H9 (cell line): ENCODE measurements at regions not wholly inside any gene's neighbourhood (a gene's known extent, or its start where the extent isn't known, plus 50 kb on each side); places are given as distances from the start of the nearest gene placed in this dataset.

ENCODE experiments used
- DNase-seq: peaks from one replicate; pipeline ENCODE4 v3.0.0-alpha.2; 2017
- H2AFZ ChIP-seq: one replicate; pipeline ENCODE4 v1.6.1; 2013; ENCODE audit warnings: mild to moderate bottlenecking, low read length, control low read depth, moderate library complexity
- H2AK5ac ChIP-seq: 2 replicates; pipeline ENCODE4 v1.6.1; 2013; ENCODE audit warnings: low read length, control low read depth, mixed read lengths; ENCODE audit not compliant: insufficient read length
- H2BK120ac ChIP-seq: one replicate; pipeline ENCODE4 v1.6.1; 2013; ENCODE audit warnings: low read depth, mild to moderate bottlenecking, low read length, control low read depth, inconsistent platforms; ENCODE audit not compliant: poor library complexity, severe bottlenecking
- H2BK12ac ChIP-seq: 2 replicates; pipeline ENCODE4 v1.6.1; 2013; ENCODE audit warnings: low read length, control low read depth, mixed read lengths, low read depth; ENCODE audit not compliant: insufficient read length
- H2BK15ac ChIP-seq: 2 replicates; pipeline ENCODE4 v1.6.1; 2013; ENCODE audit warnings: low read depth, low read length, control low read depth
- H2BK20ac ChIP-seq: one replicate; pipeline ENCODE4 v1.6.1; 2013; ENCODE audit warnings: low read depth, mild to moderate bottlenecking, low read length, control low read depth, inconsistent platforms; ENCODE audit not compliant: poor library complexity, severe bottlenecking
- H2BK5ac ChIP-seq: 2 replicates; pipeline ENCODE4 v1.6.1; 2013; ENCODE audit warnings: low read length, control low read depth, mixed read lengths; ENCODE audit not compliant: insufficient read length
- H3K14ac ChIP-seq: 2 replicates; pipeline ENCODE4 v1.6.1; 2013; ENCODE audit warnings: low read length, control low read depth; ENCODE audit not compliant: insufficient read depth
- H3K18ac ChIP-seq: 2 replicates; pipeline ENCODE4 v1.6.1; 2013; ENCODE audit warnings: low read depth, mild to moderate bottlenecking, mixed read lengths, low read length, control low read depth; ENCODE audit not compliant: insufficient read length
- H3K23ac ChIP-seq: 2 replicates; pipeline ENCODE4 v1.6.1; 2013; ENCODE audit warnings: low read length, control low read depth, mixed read lengths, low read depth; ENCODE audit not compliant: insufficient read length
- H3K23me2 ChIP-seq: 2 replicates; pipeline ENCODE4 v1.6.1; 2013; ENCODE audit warnings: low read depth, mild to moderate bottlenecking, mixed read lengths, low read length, control low read depth; ENCODE audit not compliant: insufficient read length, poor library complexity, severe bottlenecking
- H3K27ac ChIP-seq: 2 replicates; pipeline ENCODE4 v1.5.1; 2013; ENCODE audit warnings: low read length, control low read depth, mixed read lengths, low read depth; ENCODE audit not compliant: insufficient read length
- H3K27me3 ChIP-seq: 2 replicates; pipeline ENCODE4 v1.6.1; 2013; ENCODE audit warnings: low read length, control low read depth, inconsistent platforms; ENCODE audit not compliant: insufficient read depth
- H3K4ac ChIP-seq: 2 replicates; pipeline ENCODE4 v1.6.1; 2013; ENCODE audit warnings: low read depth, mild to moderate bottlenecking, control low read depth, inconsistent platforms, low read length, moderate library complexity
- H3K4me1 ChIP-seq: 2 replicates; pipeline ENCODE4 v1.6.1; 2013; ENCODE audit warnings: low read length, control low read depth, inconsistent platforms; ENCODE audit not compliant: insufficient read depth
- H3K4me2 ChIP-seq: 2 replicates; pipeline ENCODE4 v1.6.1; 2013; ENCODE audit warnings: low read length, control low read depth, mixed read lengths; ENCODE audit not compliant: insufficient read length, insufficient read depth
- H3K56ac ChIP-seq: 2 replicates; pipeline ENCODE4 v1.6.1; 2013; ENCODE audit warnings: low read depth, mild to moderate bottlenecking, mixed read lengths, low read length, control low read depth; ENCODE audit not compliant: insufficient read length
- H3K79me1 ChIP-seq: 2 replicates; pipeline ENCODE4 v1.6.1; 2013; ENCODE audit warnings: low read depth, mild to moderate bottlenecking, moderate library complexity, low read length, control low read depth, inconsistent platforms; ENCODE audit not compliant: insufficient read depth, poor library complexity, severe bottlenecking
- H3K79me2 ChIP-seq: 2 replicates; pipeline ENCODE4 v1.6.1; 2013; ENCODE audit warnings: low read length, control low read depth, inconsistent platforms; ENCODE audit not compliant: insufficient read depth
- H3K9ac ChIP-seq: 2 replicates; pipeline ENCODE4 v1.6.1; 2013; ENCODE audit warnings: low read length, control low read depth, mixed read lengths; ENCODE audit not compliant: insufficient read length; ENCODE audit errors: extremely low read depth
- H3K9me3 ChIP-seq: one replicate; pipeline ENCODE4 v1.6.1; 2013; ENCODE audit warnings: low read depth, low read length, inconsistent platforms; ENCODE audit not compliant: control insufficient read depth
- H3T11ph ChIP-seq: one replicate; pipeline ENCODE4 v1.6.1; 2013; ENCODE audit warnings: mild to moderate bottlenecking, low read length, control low read depth, inconsistent platforms
- H4K20me1 ChIP-seq: one replicate; pipeline ENCODE4 v1.6.1; 2013; ENCODE audit not compliant: control insufficient read depth, insufficient read length, insufficient read depth
- H4K5ac ChIP-seq: 2 replicates; pipeline ENCODE4 v1.6.1; 2013; ENCODE audit warnings: low read depth, mild to moderate bottlenecking, mixed read lengths, low read length, control low read depth; ENCODE audit not compliant: insufficient read length
- H4K8ac ChIP-seq: replicated peaks from 2 replicates; pipeline ENCODE4 v1.6.1; 2013; ENCODE audit warnings: low read length, control low read depth, mixed read lengths, low read depth; ENCODE audit not compliant: insufficient read length
- H4K91ac ChIP-seq: 2 replicates; pipeline ENCODE4 v1.6.1; 2013; ENCODE audit warnings: low read depth, mild to moderate bottlenecking, moderate library complexity, mixed read lengths, low read length, control low read depth; ENCODE audit not compliant: insufficient read length
- H3K27ac Mint-ChIP-seq, 3 experiments: 2 replicates in 2 of 3; 3 replicates in 1 of 3; pipeline ENCODE4 v1.8.0; 2020 to 2021; ENCODE audit warnings: mixed read lengths in 3 of 3, mild to moderate bottlenecking in 1 of 3, moderate library complexity in 1 of 3
- H3K27me3 Mint-ChIP-seq: 2 replicates; pipeline ENCODE4 v1.8.0; 2021; ENCODE audit warnings: low read depth, mild to moderate bottlenecking, moderate library complexity, mixed read lengths
- H3K36me3 Mint-ChIP-seq, 3 experiments: 2 replicates in 2 of 3; 3 replicates in 1 of 3; pipeline ENCODE4 v1.8.0; 2020 to 2021; ENCODE audit warnings: low read depth in 3 of 3, mixed read lengths in 3 of 3; ENCODE audit not compliant: insufficient read depth in 1 of 3
- H3K4me1 Mint-ChIP-seq, 2 experiments: 2 replicates each; pipeline ENCODE4 v1.8.0; 2020; ENCODE audit warnings: mixed read lengths in 2 of 2
- H3K4me3 Mint-ChIP-seq, 2 experiments: 2 replicates in 1 of 2; 3 replicates in 1 of 2; pipeline ENCODE4 v1.8.0; 2020 to 2021; ENCODE audit warnings: mild to moderate bottlenecking in 2 of 2, mixed read lengths in 2 of 2, moderate library complexity in 1 of 2
- H3K9me3 Mint-ChIP-seq, 2 experiments: 2 replicates in 1 of 2; 3 replicates in 1 of 2; pipeline ENCODE4 v1.8.0; 2020; ENCODE audit warnings: mild to moderate bottlenecking in 2 of 2, mixed read lengths in 2 of 2, moderate library complexity in 1 of 2
- CTCF ChIP-seq: fragments of 200-600 bp; sonication (generic); conservative IDR thresholded peaks from 3 replicates; pipeline ENCODE4 v1.8.0; 2021; ENCODE audit warnings: antibody characterized with exemption, mild to moderate bottlenecking

GRCh38 chr1:99447721-99448120, 183.4 kb downstream of the PLPPR4 start:
- H4K20me1 ChIP-seq = no peaks in the 10 kb centered on the region
- H3K4me2 ChIP-seq = no peak overlapping the region
- no peak overlapping the region for H2BK20ac ChIP-seq
- no peaks in the 10 kb centered on the region for H3K9me3 ChIP-seq
- H3T11ph ChIP-seq = no peak overlapping the region
- no peak overlapping the region for H3K18ac ChIP-seq
- no peak overlapping the region for H3K9ac ChIP-seq
- H3K4me1 ChIP-seq = no peaks in the 10 kb centered on the region
- H3K27ac Mint-ChIP-seq = no peak overlapping the region
- no peaks in the 10 kb centered on the region for H3K79me2 ChIP-seq
- H3K79me1 ChIP-seq = no peaks in the 10 kb centered on the region
- no peak overlapping the region for H3K4me3 Mint-ChIP-seq
- H3K27ac ChIP-seq = no peak overlapping the region
- no peak overlapping the region for H2AFZ ChIP-seq
- H3K27me3 Mint-ChIP-seq = no peaks in the 10 kb centered on the region
- no peak overlapping the region for H2BK15ac ChIP-seq
- DNase-seq = no peak
- H3K27me3 ChIP-seq = no peaks in the 10 kb centered on the region
- no peak overlapping the region for H2BK120ac ChIP-seq
- H3K14ac ChIP-seq = no peak overlapping the region
- no peak overlapping the region for H3K56ac ChIP-seq
- H3K9me3 Mint-ChIP-seq = no peaks in the 10 kb centered on the region
- H2BK5ac ChIP-seq = no peak overlapping the region
- no peak overlapping the region for H4K5ac ChIP-seq
- no peak overlapping the region for H4K8ac ChIP-seq
- no peak overlapping the region for H3K23ac ChIP-seq
- no peak for TF ChIP-seq CTCF
- H4K91ac ChIP-seq = no peak overlapping the region
- H3K23me2 ChIP-seq = no peaks in the 10 kb centered on the region
- no peak overlapping the region for H3K4ac ChIP-seq
- H2BK12ac ChIP-seq = no peak overlapping the region
- H2AK5ac ChIP-seq = no peak overlapping the region
- no peaks in the 10 kb centered on the region for H3K4me1 Mint-ChIP-seq
- H3K36me3 Mint-ChIP-seq = no peaks in the 10 kb centered on the region
